ENCODE measurements at regions not wholly inside any gene's neighbourhood (a gene's known extent, or its start where the extent isn't known, plus 50 kb on each side); places are given as distances from the start of the nearest gene placed in this dataset.
A peak's percentile ranks its signal among the peaks of the same experiment; 100 is the strongest.

DNA sequence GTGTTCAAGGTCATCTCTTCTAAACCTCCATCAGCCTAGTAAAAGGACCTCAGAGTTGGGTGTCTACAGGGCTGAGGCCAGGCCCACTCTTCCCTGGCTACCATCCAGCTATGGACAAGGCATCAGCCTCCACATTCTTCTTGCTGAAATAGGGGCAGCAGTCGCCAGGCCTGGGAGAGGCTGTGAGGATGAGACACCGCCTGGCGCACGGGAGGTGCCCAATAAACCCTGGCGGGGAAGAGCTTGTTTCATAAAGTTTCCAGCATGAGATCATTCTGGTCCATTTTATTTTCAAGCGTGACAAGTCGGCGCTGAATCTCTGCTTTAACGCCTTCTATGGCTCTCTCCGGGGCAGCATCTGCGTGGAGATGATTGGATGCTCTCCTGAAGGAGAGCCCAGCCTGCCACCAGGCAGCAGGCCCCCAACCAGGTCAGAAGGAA is 153.4 kb downstream of the OLFM1 start:
- TF ChIP-seq, protein P1, sequence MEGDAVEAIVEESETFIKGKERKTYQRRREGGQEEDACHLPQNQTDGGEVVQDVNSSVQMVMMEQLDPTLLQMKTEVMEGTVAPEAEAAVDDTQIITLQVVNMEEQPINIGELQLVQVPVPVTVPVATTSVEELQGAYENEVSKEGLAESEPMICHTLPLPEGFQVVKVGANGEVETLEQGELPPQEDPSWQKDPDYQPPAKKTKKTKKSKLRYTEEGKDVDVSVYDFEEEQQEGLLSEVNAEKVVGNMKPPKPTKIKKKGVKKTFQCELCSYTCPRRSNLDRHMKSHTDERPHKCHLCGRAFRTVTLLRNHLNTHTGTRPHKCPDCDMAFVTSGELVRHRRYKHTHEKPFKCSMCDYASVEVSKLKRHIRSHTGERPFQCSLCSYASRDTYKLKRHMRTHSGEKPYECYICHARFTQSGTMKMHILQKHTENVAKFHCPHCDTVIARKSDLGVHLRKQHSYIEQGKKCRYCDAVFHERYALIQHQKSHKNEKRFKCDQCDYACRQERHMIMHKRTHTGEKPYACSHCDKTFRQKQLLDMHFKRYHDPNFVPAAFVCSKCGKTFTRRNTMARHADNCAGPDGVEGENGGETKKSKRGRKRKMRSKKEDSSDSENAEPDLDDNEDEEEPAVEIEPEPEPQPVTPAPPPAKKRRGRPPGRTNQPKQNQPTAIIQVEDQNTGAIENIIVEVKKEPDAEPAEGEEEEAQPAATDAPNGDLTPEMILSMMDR (IDR thresholded peaks at IDR 0.05), result no peak

DNA sequence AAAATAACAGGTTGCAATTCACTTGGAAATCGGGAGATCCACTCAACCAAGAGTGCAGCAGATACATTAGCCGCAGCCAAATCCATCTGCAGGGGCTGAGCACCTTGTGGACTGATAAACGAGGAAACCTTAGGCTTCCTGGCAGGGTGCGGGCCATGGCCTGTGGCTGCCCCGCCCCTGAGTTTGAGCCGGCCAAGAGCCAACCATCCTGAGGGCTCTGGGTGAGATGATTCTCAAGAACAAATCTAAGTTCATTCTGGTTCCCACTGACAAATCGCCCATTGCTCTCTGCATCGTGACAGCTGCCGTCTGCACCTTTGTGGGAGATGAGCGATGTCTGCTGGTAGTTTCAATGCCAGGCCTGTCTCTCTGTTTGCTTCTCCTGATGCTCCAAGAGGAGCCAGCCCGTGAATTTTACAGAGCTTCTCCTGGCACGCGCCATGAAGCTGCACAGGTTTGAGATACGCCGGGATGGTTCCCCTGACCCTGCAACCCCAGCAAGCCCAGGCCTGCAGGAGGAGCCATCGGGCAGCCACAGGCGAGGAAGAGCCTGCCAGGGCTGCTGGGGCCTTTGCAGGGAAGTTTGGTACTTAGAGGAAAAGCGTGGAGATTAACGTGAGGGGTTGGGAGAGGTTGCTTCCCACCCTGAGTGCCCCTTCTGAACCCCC is 154.0 kb downstream of the OLFM1 start:
- TF ChIP-seq, protein P1 (IDR thresholded peaks at IDR 0.05), result peak; percentile 38; the same call in 1 of the 2 replicates

DNA sequence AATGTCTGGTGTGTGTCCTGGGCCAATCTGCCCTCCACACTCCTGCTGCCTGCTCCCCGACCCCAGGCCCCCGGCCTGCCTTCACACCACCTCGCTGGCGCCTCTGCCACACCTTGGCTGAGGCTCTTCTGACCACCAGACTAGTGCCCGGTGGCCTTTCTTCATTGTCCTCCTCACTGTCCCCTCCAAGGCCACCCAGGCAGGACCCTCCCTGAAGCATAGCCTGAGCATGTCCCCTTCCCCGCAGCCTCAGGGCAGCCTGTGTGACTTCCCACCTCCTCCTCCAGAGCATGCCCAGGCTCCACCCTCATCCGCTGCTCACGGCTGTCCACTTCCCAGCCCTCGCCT is 154.6 kb downstream of the OLFM1 start:
- TF ChIP-seq, protein P1 (IDR thresholded peaks at IDR 0.05), result no peak

DNA sequence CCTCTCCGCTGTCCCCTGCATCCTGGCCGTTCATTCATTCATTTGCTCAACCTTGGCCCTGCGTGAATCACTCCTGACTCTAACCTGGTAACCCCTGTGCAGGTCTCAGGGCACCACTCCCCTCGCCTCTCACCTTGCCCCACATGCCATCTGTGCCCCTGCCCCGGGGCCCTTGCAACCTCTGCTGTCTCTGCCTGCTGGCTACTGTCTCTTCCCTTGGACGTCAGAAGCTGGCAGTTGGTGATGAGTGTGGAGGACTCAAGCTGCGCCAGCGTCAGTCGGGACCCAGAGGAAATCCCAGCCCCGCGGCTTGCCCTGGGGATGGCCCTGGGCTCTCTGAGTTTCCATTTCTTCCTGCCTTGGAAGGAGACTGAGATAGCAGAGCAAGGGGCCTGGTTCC is 154.9 kb downstream of the OLFM1 start:
- TF ChIP-seq, protein P1 (IDR thresholded peaks at IDR 0.05), result no peak

DNA sequence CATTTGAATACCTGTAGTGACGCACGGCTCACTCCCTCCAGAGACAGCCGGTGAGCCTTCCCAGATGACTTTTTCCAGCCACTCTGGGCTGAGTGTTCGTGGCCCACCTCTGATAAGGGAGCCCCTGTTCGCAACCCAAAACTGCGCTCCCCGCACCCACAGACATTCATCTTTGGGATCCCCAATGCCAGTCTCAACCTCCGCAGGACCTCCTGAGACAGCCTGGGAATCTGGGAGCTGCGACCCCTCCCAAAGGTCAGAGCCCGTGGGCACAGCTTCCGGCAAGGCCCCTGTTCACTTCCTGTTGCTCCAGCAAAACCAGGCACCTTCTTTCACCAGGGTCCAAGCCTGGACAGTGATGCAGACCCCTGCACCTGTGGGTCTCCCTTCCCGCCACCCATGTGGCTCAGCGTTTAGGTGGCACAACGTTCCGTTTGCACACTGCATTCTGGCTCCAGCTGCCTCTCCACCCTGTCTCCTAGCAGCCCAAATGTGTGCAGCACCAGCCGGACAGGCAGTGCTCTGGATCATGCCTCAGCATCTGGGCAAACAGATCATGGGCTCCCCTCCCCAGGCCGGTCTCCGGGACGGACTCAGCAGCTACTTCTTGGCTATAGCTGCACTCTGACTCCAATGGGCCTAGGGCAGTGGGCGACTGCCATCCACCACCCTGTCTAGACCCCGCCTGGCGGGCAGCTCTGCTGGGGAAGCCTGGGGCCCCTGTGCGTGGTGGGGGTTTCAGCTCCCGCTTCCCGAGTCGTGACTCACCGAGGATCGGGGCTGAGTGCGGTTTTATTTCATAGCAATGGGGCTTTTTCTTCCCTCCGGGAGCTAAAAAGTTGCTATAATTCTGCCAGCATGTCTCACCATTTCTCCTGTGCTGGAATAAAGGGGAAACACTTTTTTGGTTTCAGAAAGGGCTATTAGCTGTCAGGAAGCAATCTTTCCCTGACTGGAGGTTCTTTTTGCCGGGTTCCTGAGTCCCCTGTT is 156.0 kb downstream of the OLFM1 start:
- TF ChIP-seq, protein P1 (IDR thresholded peaks at IDR 0.05), result no peak

DNA sequence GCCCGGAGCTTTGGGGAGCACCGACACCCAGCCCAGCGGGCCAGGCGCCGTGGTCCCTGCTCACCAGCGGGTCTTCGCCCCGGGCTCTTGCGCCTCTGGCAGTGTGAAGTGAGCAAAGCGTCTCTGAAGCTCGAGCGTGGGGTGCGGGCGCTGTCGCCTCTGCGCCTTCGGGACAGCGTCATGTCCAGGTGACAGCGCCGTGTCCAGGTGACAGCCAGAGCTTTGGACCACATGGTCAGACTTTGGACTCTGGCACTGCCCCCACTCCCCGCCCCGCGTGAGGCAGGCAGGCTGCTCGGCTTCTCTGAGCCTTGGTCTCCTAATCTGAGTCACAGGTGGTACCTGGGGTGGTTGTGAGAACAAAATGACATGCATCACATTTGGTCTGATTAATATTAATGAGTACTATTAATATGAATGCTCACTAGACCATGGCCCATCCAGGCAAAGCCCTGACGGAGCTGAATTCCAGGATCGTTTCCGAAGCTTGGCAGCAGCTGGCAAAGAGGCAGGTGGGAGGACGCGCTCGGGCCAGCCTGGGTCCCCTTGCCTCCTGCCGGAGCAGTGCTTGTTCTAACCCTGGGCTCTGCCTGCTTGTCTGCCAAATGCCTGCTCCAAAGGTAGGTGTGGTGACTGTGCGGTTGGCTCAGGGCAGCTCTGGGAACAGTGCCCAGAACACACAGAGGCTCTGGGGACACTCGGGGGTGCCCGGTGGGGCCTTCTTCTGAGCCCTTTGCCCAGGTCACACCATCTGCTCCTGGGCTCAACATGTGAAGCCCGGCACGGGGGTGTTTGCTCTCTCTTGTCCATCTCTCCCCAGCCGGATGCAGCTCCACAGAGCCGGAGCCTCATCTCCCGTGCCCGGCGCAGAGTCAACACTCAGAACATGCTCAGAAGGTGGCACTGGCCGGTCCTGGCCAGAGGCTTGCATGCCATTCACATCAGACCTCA is 157.1 kb downstream of the OLFM1 start:
- TF ChIP-seq, protein P1 (IDR thresholded peaks at IDR 0.05), result no peak

Data from LNCAP (cell line).